HG03139 (cell line): ENCODE measurements at regions not wholly inside any gene's neighbourhood (a gene's known extent, or its start where the extent isn't known, plus 50 kb on each side); places are given as distances from the start of the nearest gene placed in this dataset.
"Not testable (repeated sequence)": the region's sequence is repeated elsewhere in the genome, so short reads cannot be mapped to it uniquely, and the experiment has no call there.

ENCODE experiments used
- ATAC-seq: cut with Tn5 transposase; IDR thresholded peaks from one replicate; pipeline ENCODE4 v1.9.1; 2021; ENCODE audit not compliant: unreplicated experiment

- no peak for ATAC-seq
Observed at GRCh38 chr6:21909321-21909720, 315.8 kb downstream of the SOX4 start.

- ATAC-seq = no peak
Observed at GRCh38 chr6:21911208-21911607, 317.7 kb downstream of the SOX4 start.

- no peak for ATAC-seq
Observed at GRCh38 chr6:21912151-21912832, 318.7 kb downstream of the SOX4 start.

GRCh38 chr6:21914121-21914973, 320.8 kb downstream of the SOX4 start:
- ATAC-seq = no peak

- no peak for ATAC-seq
Observed at GRCh38 chr6:21915707-21916260, 322.2 kb downstream of the SOX4 start.

- ATAC-seq = no peak
Observed at GRCh38 chr6:21918041-21918440, 324.5 kb downstream of the SOX4 start.

GRCh38 chr6:21918666-21919065, 325.1 kb downstream of the SOX4 start:
- ATAC-seq = no peak

GRCh38 chr6:21922086-21922485, 328.5 kb downstream of the SOX4 start:
- ATAC-seq = no peak

GRCh38 chr6:21924002-21924401, 330.5 kb downstream of the SOX4 start:
- no peak for ATAC-seq

GRCh38 chr6:21928827-21929226, 335.3 kb downstream of the SOX4 start:
- no peak for ATAC-seq

GRCh38 chr6:21931641-21932335, 338.2 kb downstream of the SOX4 start:
- no peak for ATAC-seq

- no peak for ATAC-seq
Observed at GRCh38 chr6:21933351-21933750, 339.8 kb downstream of the SOX4 start.

GRCh38 chr6:21935142-21935541, 341.6 kb downstream of the SOX4 start:
- ATAC-seq = no peak

GRCh38 chr6:21935561-21936028, 342.0 kb downstream of the SOX4 start:
- ATAC-seq = no peak

- no peak for ATAC-seq
Observed at GRCh38 chr6:21937466-21937865, 343.9 kb downstream of the SOX4 start.

- ATAC-seq = not testable (repeated sequence)
Observed at GRCh38 chr6:21939066-21939465, 345.5 kb downstream of the SOX4 start.

- no peak for ATAC-seq
Observed at GRCh38 chr6:21941926-21942325, 348.4 kb downstream of the SOX4 start.

GRCh38 chr6:21942897-21943296, 349.3 kb downstream of the SOX4 start:
- no peak for ATAC-seq

GRCh38 chr6:21946298-21946783, 350.5 kb downstream of the PRL start:
- no peak for ATAC-seq

- ATAC-seq = not testable (repeated sequence)
Observed at GRCh38 chr6:21947227-21947626, 349.6 kb downstream of the PRL start.

GRCh38 chr6:21947731-21948386, 349.0 kb downstream of the PRL start:
- ATAC-seq = no peak
